ENCODE measurements at regions not wholly inside any gene's neighbourhood (a gene's known extent, or its start where the extent isn't known, plus 50 kb on each side); places are given as distances from the start of the nearest gene placed in this dataset.

GRCh38 chr5:100432741-100433140 lies 102.4 kb upstream of the FAM174A start (continued):
- TF ChIP-seq RAD21 (IDR thresholded peaks at IDR 0.05 in 1 of 2, conservative IDR thresholded peaks at IDR 0.05 in 1 of 2; ENCODE audit: low read depth in 2 of 2, low read length in 2 of 2) (no peak), SIN3A (conservative IDR thresholded peaks at IDR 0.05 in 1 of 2, IDR thresholded peaks at IDR 0.05 in 1 of 2; ENCODE audit: low read depth in 1 of 2, low read length in 2 of 2) (no peak), GTF2F1 (IDR thresholded peaks at IDR 0.05; ENCODE audit: borderline replicate concordance, low read depth, low read length) (no peak), TAF7 (optimal IDR thresholded peaks at IDR 0.05; ENCODE audit: borderline replicate concordance, low read depth, low read length) (no peak), BRCA1 (IDR thresholded peaks at IDR 0.05; ENCODE audit: low read depth, low read length) (no peak)

All from H1 (cell line).